Retinal pigment epithelial cell (primary cell): ENCODE measurements at regions not wholly inside any gene's neighbourhood (a gene's known extent, or its start where the extent isn't known, plus 50 kb on each side); places are given as distances from the start of the nearest gene placed in this dataset.

Experiments used
- DNase-seq: peaks from one replicate; pipeline ENCODE4 v3.0.0-alpha.2; 2010; ENCODE audit warnings: low read depth
- H3K4me3 ChIP-seq: 2 replicates; pipeline ENCODE4 v1.5.1; 2011; ENCODE audit warnings: mild to moderate bottlenecking, low read length, control low read depth, moderate library complexity
- CTCF ChIP-seq: conservative IDR thresholded peaks from 2 replicates; pipeline ENCODE4 v1.5.1; 2011; ENCODE audit warnings: low read depth, low read length, control low read depth, inconsistent platforms

- no peak overlapping the region for H3K4me3 ChIP-seq
- DNase-seq = no peak
- TF ChIP-seq CTCF = no peak
Measured at GRCh38 chr4:19693936-19694570, 557.7 kb upstream of the SLIT2 start.

- H3K4me3 ChIP-seq = no peak overlapping the region
- peak; percentile 62 for DNase-seq
- no peak for TF ChIP-seq CTCF
Measured at GRCh38 chr4:19689511-19689910, 562.2 kb upstream of the SLIT2 start.

GRCh38 chr4:19686456-19686855 is 565.2 kb upstream of the SLIT2 start:
- TF ChIP-seq CTCF = no peak
- DNase-seq = no peak
- H3K4me3 ChIP-seq = no peak overlapping the region

- DNase-seq = no peak
Measured at GRCh38 chr4:19684084-19684483, 567.6 kb upstream of the SLIT2 start.

GRCh38 chr4:19683426-19683825 is 568.3 kb upstream of the SLIT2 start:
- DNase-seq = no peak
- H3K4me3 ChIP-seq = no peak overlapping the region
- no peak for TF ChIP-seq CTCF

More at GRCh38 chr4:19684084-19684483, 567.6 kb upstream of the SLIT2 start:
- no peak overlapping the region for H3K4me3 ChIP-seq
- TF ChIP-seq CTCF = no peak

- no peak overlapping the region for H3K4me3 ChIP-seq
- DNase-seq = no peak
- TF ChIP-seq CTCF = no peak
Measured at GRCh38 chr4:19677211-19677610, 574.5 kb upstream of the SLIT2 start.

- no peak overlapping the region for H3K4me3 ChIP-seq
- TF ChIP-seq CTCF = no peak
- peak; percentile 43 for DNase-seq
Measured at GRCh38 chr4:19675172-19675811, 576.4 kb upstream of the SLIT2 start.
